ENCODE measurements at regions not wholly inside any gene's neighbourhood (a gene's known extent, or its start where the extent isn't known, plus 50 kb on each side); places are given as distances from the start of the nearest gene placed in this dataset.

GRCh38 chr6:100944644-100945043 is 63.5 kb upstream of the ASCC3 start:
- Mint-ChIP-seq H3K27me3 (peaks cover 2% of the 10 kb centered on the region), H3K27ac (no peak overlapping the region), H3K4me3 (no peak overlapping the region), H3K4me1 (no peaks in the 10 kb centered on the region), H3K9me3 (peaks cover 1% of the 10 kb centered on the region), H3K36me3 (no peaks in the 10 kb centered on the region)
- ATAC-seq (ENCODE audit: low read depth) (no peak), DNase-seq (no peak)
- POLR2A ChIA-PET = no interaction called here

GRCh38 chr6:100946021-100946540 is 65.0 kb upstream of the ASCC3 start:
- Mint-ChIP-seq H3K4me3 (no peak overlapping the region), H3K4me1 (no peaks in the 10 kb centered on the region), H3K36me3 (no peaks in the 10 kb centered on the region), H3K27ac (no peak overlapping the region), H3K27me3 (peaks cover 2% of the 10 kb centered on the region), H3K9me3 (peaks cover 1% of the 10 kb centered on the region)
- POLR2A ChIA-PET = no interaction called here
- no peak for ATAC-seq (ENCODE audit: low read depth)
- DNase-seq = no peak

GRCh38 chr6:100946711-100947110 is 65.6 kb upstream of the ASCC3 start:
- ATAC-seq (ENCODE audit: low read depth) = no peak
- POLR2A ChIA-PET = no interaction called here
- peaks cover 1% of the 10 kb centered on the region for H3K9me3 Mint-ChIP-seq
- no peaks in the 10 kb centered on the region for H3K4me1 Mint-ChIP-seq
- no peak for DNase-seq
- H3K4me3 Mint-ChIP-seq = no peak overlapping the region
- H3K36me3 Mint-ChIP-seq = no peaks in the 10 kb centered on the region
- no peak overlapping the region for H3K27ac Mint-ChIP-seq
- no peaks in the 10 kb centered on the region for H3K27me3 Mint-ChIP-seq

- Mint-ChIP-seq H3K4me3 (no peak overlapping the region), H3K36me3 (no peaks in the 10 kb centered on the region), H3K4me1 (no peaks in the 10 kb centered on the region), H3K9me3 (no peaks in the 10 kb centered on the region), H3K27me3 (no peaks in the 10 kb centered on the region), H3K27ac (no peak overlapping the region)
- DNase-seq (no peak), ATAC-seq (ENCODE audit: low read depth) (no peak)
- POLR2A ChIA-PET = no interaction called here
Observed at GRCh38 chr6:100948381-100949133, 67.4 kb upstream of the ASCC3 start.

GRCh38 chr6:100952006-100952405 is 70.9 kb upstream of the ASCC3 start:
- ATAC-seq (ENCODE audit: low read depth) (no peak), DNase-seq (no peak)
- Mint-ChIP-seq H3K4me3 (no peak overlapping the region), H3K9me3 (no peaks in the 10 kb centered on the region), H3K27me3 (no peaks in the 10 kb centered on the region), H3K4me1 (no peaks in the 10 kb centered on the region), H3K36me3 (no peaks in the 10 kb centered on the region), H3K27ac (no peak overlapping the region)
- POLR2A ChIA-PET = no interaction called here

GRCh38 chr6:100959280-100959679 is 78.2 kb upstream of the ASCC3 start:
- POLR2A ChIA-PET = no interaction called here
- H3K9me3 Mint-ChIP-seq = no peaks in the 10 kb centered on the region
- H3K4me1 Mint-ChIP-seq = no peaks in the 10 kb centered on the region
- H3K27me3 Mint-ChIP-seq = no peaks in the 10 kb centered on the region
- DNase-seq (no peak), ATAC-seq (ENCODE audit: low read depth) (no peak)
- no peak overlapping the region for H3K4me3 Mint-ChIP-seq
- no peak overlapping the region for H3K27ac Mint-ChIP-seq
- no peaks in the 10 kb centered on the region for H3K36me3 Mint-ChIP-seq

- Mint-ChIP-seq H3K27me3 (no peaks in the 10 kb centered on the region), H3K9me3 (no peaks in the 10 kb centered on the region), H3K27ac (no peak overlapping the region), H3K4me1 (no peaks in the 10 kb centered on the region), H3K4me3 (no peak overlapping the region), H3K36me3 (no peaks in the 10 kb centered on the region)
- POLR2A ChIA-PET = no interaction called here
- ATAC-seq (ENCODE audit: low read depth) (no peak), DNase-seq (no peak)
Observed at GRCh38 chr6:100962466-100962865, 81.3 kb upstream of the ASCC3 start.

GRCh38 chr6:100965067-100965466 is 83.9 kb upstream of the ASCC3 start:
- H3K4me1 Mint-ChIP-seq = no peaks in the 10 kb centered on the region
- DNase-seq (no peak), ATAC-seq (ENCODE audit: low read depth) (no peak)
- H3K9me3 Mint-ChIP-seq = peaks cover 2% of the 10 kb centered on the region
- POLR2A ChIA-PET = no interaction called here
- no peaks in the 10 kb centered on the region for H3K36me3 Mint-ChIP-seq
- no peak overlapping the region for H3K27ac Mint-ChIP-seq
- H3K27me3 Mint-ChIP-seq = no peaks in the 10 kb centered on the region
- no peak overlapping the region for H3K4me3 Mint-ChIP-seq

- no peak overlapping the region for H3K27ac Mint-ChIP-seq
- peaks cover 4% of the 10 kb centered on the region for H3K9me3 Mint-ChIP-seq
- H3K4me1 Mint-ChIP-seq = no peaks in the 10 kb centered on the region
- no peaks in the 10 kb centered on the region for H3K27me3 Mint-ChIP-seq
- no peak for DNase-seq
- no peak overlapping the region for H3K4me3 Mint-ChIP-seq
- no peak for ATAC-seq (ENCODE audit: low read depth)
- POLR2A ChIA-PET = no interaction called here
- H3K36me3 Mint-ChIP-seq = no peaks in the 10 kb centered on the region
Observed at GRCh38 chr6:100968949-100969348, 87.8 kb upstream of the ASCC3 start.

- H3K27ac Mint-ChIP-seq = no peak overlapping the region
- no peaks in the 10 kb centered on the region for H3K27me3 Mint-ChIP-seq
- H3K9me3 Mint-ChIP-seq = no peaks in the 10 kb centered on the region
- H3K4me1 Mint-ChIP-seq = no peaks in the 10 kb centered on the region
- ATAC-seq (ENCODE audit: low read depth) = no peak
- POLR2A ChIA-PET = no interaction called here
- no peaks in the 10 kb centered on the region for H3K36me3 Mint-ChIP-seq
- H3K4me3 Mint-ChIP-seq = no peak overlapping the region
- DNase-seq = no peak
Observed at GRCh38 chr6:100979267-100979666, 98.1 kb upstream of the ASCC3 start.

GRCh38 chr6:100980949-100981348 is 99.8 kb upstream of the ASCC3 start:
- Mint-ChIP-seq H3K27ac (no peak overlapping the region), H3K4me1 (no peaks in the 10 kb centered on the region), H3K27me3 (no peaks in the 10 kb centered on the region), H3K9me3 (no peaks in the 10 kb centered on the region), H3K36me3 (no peaks in the 10 kb centered on the region), H3K4me3 (no peak overlapping the region)
- POLR2A ChIA-PET = no interaction called here
- ATAC-seq (ENCODE audit: low read depth) = no peak
- no peak for DNase-seq

GRCh38 chr6:100986921-100987320 is 105.8 kb upstream of the ASCC3 start:
- no peak for ATAC-seq (ENCODE audit: low read depth)
- H3K4me3 Mint-ChIP-seq = no peak overlapping the region
- no peak for DNase-seq
- no peaks in the 10 kb centered on the region for H3K9me3 Mint-ChIP-seq
- no peaks in the 10 kb centered on the region for H3K36me3 Mint-ChIP-seq
- no peaks in the 10 kb centered on the region for H3K4me1 Mint-ChIP-seq
- POLR2A ChIA-PET = no interaction called here
- peaks cover 2% of the 10 kb centered on the region for H3K27me3 Mint-ChIP-seq
- H3K27ac Mint-ChIP-seq = no peak overlapping the region

- Mint-ChIP-seq H3K27me3 (peaks cover 2% of the 10 kb centered on the region), H3K36me3 (no peaks in the 10 kb centered on the region), H3K4me1 (no peaks in the 10 kb centered on the region), H3K27ac (no peak overlapping the region), H3K4me3 (no peak overlapping the region), H3K9me3 (peaks cover 1% of the 10 kb centered on the region)
- POLR2A ChIA-PET = no interaction called here
- ATAC-seq (ENCODE audit: low read depth) = no peak
- no peak for DNase-seq
Observed at GRCh38 chr6:100987556-100987955, 106.4 kb upstream of the ASCC3 start.

- H3K36me3 Mint-ChIP-seq = no peaks in the 10 kb centered on the region
- no peak overlapping the region for H3K4me3 Mint-ChIP-seq
- peaks cover 2% of the 10 kb centered on the region for H3K27me3 Mint-ChIP-seq
- POLR2A ChIA-PET = no interaction called here
- ATAC-seq (ENCODE audit: low read depth) = no peak
- H3K27ac Mint-ChIP-seq = no peak overlapping the region
- H3K9me3 Mint-ChIP-seq = peaks cover 1% of the 10 kb centered on the region
- H3K4me1 Mint-ChIP-seq = no peaks in the 10 kb centered on the region
- no peak for DNase-seq
Observed at GRCh38 chr6:100988391-100988984, 107.4 kb upstream of the ASCC3 start.

All from activated naive CD8-positive, alpha-beta T cell treated with anti-CD3 and anti-CD28 coated beads, Interleukin-2, amount 10 ng/mL, durations not matched to agents 7 days and 5 days (primary cell).